Endodermal cell (in vitro differentiated cells): ENCODE measurements at regions not wholly inside any gene's neighbourhood (a gene's known extent, or its start where the extent isn't known, plus 50 kb on each side); places are given as distances from the start of the nearest gene placed in this dataset.

Experiments used
- DNase-seq: peaks from one replicate; pipeline ENCODE4 v3.0.0-alpha.2; 2017
- H3K27ac ChIP-seq: 2 replicates; pipeline ENCODE4 v1.5.1; 2013; ENCODE audit warnings: mild to moderate bottlenecking, low read depth, low read length, moderate library complexity
- H3K27me3 ChIP-seq: 2 replicates; pipeline ENCODE4 v1.6.1; 2013; ENCODE audit warnings: mild to moderate bottlenecking, low read length, moderate library complexity; ENCODE audit not compliant: insufficient read depth, control insufficient read depth, poor library complexity, severe bottlenecking
- H3K36me3 ChIP-seq: 2 replicates; pipeline ENCODE4 v1.7.0; 2013; ENCODE audit warnings: mild to moderate bottlenecking, low read length, moderate library complexity; ENCODE audit not compliant: control insufficient read depth, insufficient read depth
- H3K4me1 ChIP-seq: one replicate; pipeline ENCODE4 v1.7.0; 2013; ENCODE audit warnings: low read length; ENCODE audit not compliant: control insufficient read depth, insufficient read depth
- H3K4me3 ChIP-seq: 2 replicates; pipeline ENCODE4 v1.5.1; 2013; ENCODE audit warnings: mild to moderate bottlenecking, low read length, moderate library complexity
- H3K9ac ChIP-seq: 2 replicates; pipeline ENCODE4 v1.6.1; 2013; ENCODE audit warnings: mild to moderate bottlenecking, low read length, moderate library complexity; ENCODE audit not compliant: poor library complexity, severe bottlenecking; ENCODE audit errors: extremely low read depth
- H3K9me3 ChIP-seq: 2 replicates; pipeline ENCODE4 v1.6.1; 2013; ENCODE audit warnings: mild to moderate bottlenecking, low read length, moderate library complexity; ENCODE audit not compliant: control insufficient read depth
- H3K27ac Mint-ChIP-seq: 2 replicates; pipeline ENCODE4 v1.8.0; 2020; ENCODE audit warnings: mixed read lengths
- H3K27me3 Mint-ChIP-seq: 2 replicates; pipeline ENCODE4 v1.8.0; 2021; ENCODE audit warnings: mild to moderate bottlenecking, mixed read lengths; ENCODE audit not compliant: insufficient read depth
- H3K36me3 Mint-ChIP-seq: 2 replicates; pipeline ENCODE4 v1.8.0; 2020; ENCODE audit warnings: low read depth, mixed read lengths
- H3K4me1 Mint-ChIP-seq: 2 replicates; pipeline ENCODE4 v1.8.0; 2020; ENCODE audit warnings: mixed read lengths
- H3K4me3 Mint-ChIP-seq: 2 replicates; pipeline ENCODE4 v1.8.0; 2020; ENCODE audit warnings: mild to moderate bottlenecking, moderate library complexity, mixed read lengths
- H3K9me3 Mint-ChIP-seq: 2 replicates; pipeline ENCODE4 v1.8.0; 2020; ENCODE audit warnings: mild to moderate bottlenecking, mixed read lengths
- CTCF ChIP-seq: fragments of 200-600 bp; sonication (generic); conservative IDR thresholded peaks from 2 replicates; pipeline ENCODE4 v1.5.0; 2021; ENCODE audit warnings: antibody characterized with exemption, mild to moderate bottlenecking
- WGBS, 2 experiments: methylation state at CpG; one replicate each; pipeline versions ENCODE4 v1.1.5 to v1.1.7; 2013; ENCODE audit warnings: missing lambda C conversion rate in 2 of 2, mixed read lengths in 1 of 2; ENCODE audit not compliant: insufficient coverage in 1 of 2, insufficient read length in 1 of 2; 5-methylcytosine and 5-hydroxymethylcytosine counted together

- Histone ChIP-seq H3K9me3 (no peaks in the 10 kb centered on the region), H3K9ac (no peak overlapping the region), H3K36me3 (no peaks in the 10 kb centered on the region), H3K27ac (no peak overlapping the region), H3K4me3 (no peak overlapping the region), H3K27me3 (no peaks in the 10 kb centered on the region), H3K4me1 (no peaks in the 10 kb centered on the region)
- TF ChIP-seq CTCF = no peak
- no peaks in the 10 kb centered on the region for H3K9me3 Mint-ChIP-seq
- no peaks in the 10 kb centered on the region for H3K36me3 Mint-ChIP-seq
- no peak for DNase-seq
- H3K27me3 Mint-ChIP-seq = no peaks in the 10 kb centered on the region
- H3K27ac Mint-ChIP-seq = no peak overlapping the region
- H3K4me3 Mint-ChIP-seq = no peak overlapping the region
- no peaks in the 10 kb centered on the region for H3K4me1 Mint-ChIP-seq
Measured at GRCh38 chr13:85501616-85502015, 297.6 kb downstream of the SLITRK6 start.

- Mint-ChIP-seq H3K27ac (no peak overlapping the region), H3K27me3 (no peaks in the 10 kb centered on the region), H3K36me3 (no peaks in the 10 kb centered on the region), H3K4me1 (no peaks in the 10 kb centered on the region), H3K4me3 (no peak overlapping the region), H3K9me3 (no peaks in the 10 kb centered on the region)
- H3K27me3 ChIP-seq = no peaks in the 10 kb centered on the region
- no peaks in the 10 kb centered on the region for H3K9me3 ChIP-seq
- 67 to 75% methylated on average over 1 to 3 of the region's 3 CpGs for WGBS, 2 experiments
- no peak for DNase-seq
- H3K4me1 ChIP-seq = no peaks in the 10 kb centered on the region
- H3K36me3 ChIP-seq = no peaks in the 10 kb centered on the region
- no peak overlapping the region for H3K27ac ChIP-seq
- no peak overlapping the region for H3K9ac ChIP-seq
- H3K4me3 ChIP-seq = no peak overlapping the region
- TF ChIP-seq CTCF = no peak
Measured at GRCh38 chr13:85500696-85501256, 298.4 kb downstream of the SLITRK6 start.

- no peaks in the 10 kb centered on the region for H3K36me3 Mint-ChIP-seq
- no peaks in the 10 kb centered on the region for H3K27me3 ChIP-seq
- no peaks in the 10 kb centered on the region for H3K36me3 ChIP-seq
- no peaks in the 10 kb centered on the region for H3K9me3 Mint-ChIP-seq
- no peak for DNase-seq
- no peak overlapping the region for H3K9ac ChIP-seq
- no peaks in the 10 kb centered on the region for H3K27me3 Mint-ChIP-seq
- no peak overlapping the region for H3K4me3 ChIP-seq
- no peaks in the 10 kb centered on the region for H3K4me1 Mint-ChIP-seq
- no peak overlapping the region for H3K27ac Mint-ChIP-seq
- no peaks in the 10 kb centered on the region for H3K4me1 ChIP-seq
- H3K27ac ChIP-seq = no peak overlapping the region
- H3K9me3 ChIP-seq = peaks cover 4% of the 10 kb centered on the region
- TF ChIP-seq CTCF = no peak
- WGBS, 2 experiments = 96% methylated on average over 5 to 6 of the region's 6 CpGs
- H3K4me3 Mint-ChIP-seq = no peak overlapping the region
Measured at GRCh38 chr13:85498774-85499173, 300.4 kb downstream of the SLITRK6 start.
